ENCODE measurements at regions not wholly inside any gene's neighbourhood (a gene's known extent, or its start where the extent isn't known, plus 50 kb on each side); places are given as distances from the start of the nearest gene placed in this dataset.

GRCh38 chr7:84838857-84839256 lies 348.0 kb downstream of the SEMA3D start:
- no peak overlapping the region for H2AFZ ChIP-seq (ENCODE audit: low read length)
- no peaks in the 10 kb centered on the region for H3K36me3 ChIP-seq (ENCODE audit: insufficient read depth, low read length)
- H3K27me3 ChIP-seq (ENCODE audit: insufficient read depth, low read length, poor library complexity, severe bottlenecking) = no peaks in the 10 kb centered on the region
- H3K79me2 ChIP-seq (ENCODE audit: insufficient read depth, low read length) = no peaks in the 10 kb centered on the region
- no peaks in the 10 kb centered on the region for H4K20me1 ChIP-seq (ENCODE audit: insufficient read depth, low read length, poor library complexity, severe bottlenecking)
- H3F3A ChIP-seq (ENCODE audit: low read depth) = no peaks in the 10 kb centered on the region
- no peak for TF ChIP-seq EZH2phosphoT487 (IDR thresholded peaks at IDR 0.05; ENCODE audit: borderline replicate concordance)
- TF ChIP-seq, protein P1, sequence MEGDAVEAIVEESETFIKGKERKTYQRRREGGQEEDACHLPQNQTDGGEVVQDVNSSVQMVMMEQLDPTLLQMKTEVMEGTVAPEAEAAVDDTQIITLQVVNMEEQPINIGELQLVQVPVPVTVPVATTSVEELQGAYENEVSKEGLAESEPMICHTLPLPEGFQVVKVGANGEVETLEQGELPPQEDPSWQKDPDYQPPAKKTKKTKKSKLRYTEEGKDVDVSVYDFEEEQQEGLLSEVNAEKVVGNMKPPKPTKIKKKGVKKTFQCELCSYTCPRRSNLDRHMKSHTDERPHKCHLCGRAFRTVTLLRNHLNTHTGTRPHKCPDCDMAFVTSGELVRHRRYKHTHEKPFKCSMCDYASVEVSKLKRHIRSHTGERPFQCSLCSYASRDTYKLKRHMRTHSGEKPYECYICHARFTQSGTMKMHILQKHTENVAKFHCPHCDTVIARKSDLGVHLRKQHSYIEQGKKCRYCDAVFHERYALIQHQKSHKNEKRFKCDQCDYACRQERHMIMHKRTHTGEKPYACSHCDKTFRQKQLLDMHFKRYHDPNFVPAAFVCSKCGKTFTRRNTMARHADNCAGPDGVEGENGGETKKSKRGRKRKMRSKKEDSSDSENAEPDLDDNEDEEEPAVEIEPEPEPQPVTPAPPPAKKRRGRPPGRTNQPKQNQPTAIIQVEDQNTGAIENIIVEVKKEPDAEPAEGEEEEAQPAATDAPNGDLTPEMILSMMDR (conservative IDR thresholded peaks at IDR 0.05; ENCODE audit: low read length) = no peak
- no peak overlapping the region for H3K4me3 ChIP-seq (ENCODE audit: low read length, poor library complexity, severe bottlenecking)
- H3K9me2 ChIP-seq (replicated peaks; ENCODE audit: low read depth, low read length) = no peaks in the 10 kb centered on the region
- H3K9ac ChIP-seq (ENCODE audit: low read depth, low read length, poor library complexity, severe bottlenecking) = no peak overlapping the region
- no peak overlapping the region for H3K4me2 ChIP-seq (ENCODE audit: low read depth, low read length, poor library complexity, severe bottlenecking)
- H3K9me3 ChIP-seq (ENCODE audit: insufficient read depth, low read depth, low read length) = no peaks in the 10 kb centered on the region
- H3K4me1 ChIP-seq (ENCODE audit: insufficient read depth, low read length, poor library complexity, severe bottlenecking) = no peaks in the 10 kb centered on the region

- H3K9me3 ChIP-seq (ENCODE audit: insufficient read depth, low read depth, low read length) = no peaks in the 10 kb centered on the region
- no peaks in the 10 kb centered on the region for H3K9me2 ChIP-seq (replicated peaks; ENCODE audit: low read depth, low read length)
- no peaks in the 10 kb centered on the region for H3K36me3 ChIP-seq (ENCODE audit: insufficient read depth, low read length)
- H3F3A ChIP-seq (ENCODE audit: low read depth) = no peaks in the 10 kb centered on the region
- H3K4me3 ChIP-seq (ENCODE audit: low read length, poor library complexity, severe bottlenecking) = no peak overlapping the region
- H3K79me2 ChIP-seq (ENCODE audit: insufficient read depth, low read length) = no peaks in the 10 kb centered on the region
- H3K4me1 ChIP-seq (ENCODE audit: insufficient read depth, low read length, poor library complexity, severe bottlenecking) = no peaks in the 10 kb centered on the region
- TF ChIP-seq EZH2phosphoT487 (IDR thresholded peaks at IDR 0.05; ENCODE audit: borderline replicate concordance) = no peak
- TF ChIP-seq, protein P1 (conservative IDR thresholded peaks at IDR 0.05; ENCODE audit: low read length) = no peak
- H3K9ac ChIP-seq (ENCODE audit: low read depth, low read length, poor library complexity, severe bottlenecking) = no peak overlapping the region
- no peak overlapping the region for H2AFZ ChIP-seq (ENCODE audit: low read length)
- no peaks in the 10 kb centered on the region for H3K27me3 ChIP-seq (ENCODE audit: insufficient read depth, low read length, poor library complexity, severe bottlenecking)
- no peaks in the 10 kb centered on the region for H4K20me1 ChIP-seq (ENCODE audit: insufficient read depth, low read length, poor library complexity, severe bottlenecking)
- H3K4me2 ChIP-seq (ENCODE audit: low read depth, low read length, poor library complexity, severe bottlenecking) = no peak overlapping the region
Measured at GRCh38 chr7:84837405-84837804, 349.5 kb downstream of the SEMA3D start.

DNA sequence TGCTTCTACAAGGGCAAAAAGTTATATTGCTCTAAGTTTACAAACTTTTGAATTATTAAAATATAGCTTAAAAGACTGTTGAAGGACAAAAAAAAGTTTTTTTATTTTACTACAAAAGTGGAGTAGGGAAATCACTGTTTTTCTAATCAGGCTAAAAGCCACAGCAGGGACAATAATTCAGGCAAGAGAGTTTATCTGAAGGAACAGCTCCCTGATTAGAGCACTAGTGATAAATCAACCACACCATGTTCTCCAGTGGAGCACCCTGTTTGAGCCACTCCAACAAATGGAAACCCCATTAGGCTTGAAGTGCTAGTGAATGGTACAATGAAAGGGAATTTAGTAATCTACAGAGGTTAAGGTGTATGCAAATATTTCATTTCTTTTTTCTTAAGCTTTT lies 357.1 kb downstream of the SEMA3D start:
- H3K4me1 ChIP-seq (ENCODE audit: insufficient read depth, low read length, poor library complexity, severe bottlenecking) = no peaks in the 10 kb centered on the region
- no peak overlapping the region for H3K4me2 ChIP-seq (ENCODE audit: low read depth, low read length, poor library complexity, severe bottlenecking)
- H3F3A ChIP-seq (ENCODE audit: low read depth) = no peaks in the 10 kb centered on the region
- no peak overlapping the region for H2AFZ ChIP-seq (ENCODE audit: low read length)
- no peaks in the 10 kb centered on the region for H3K27me3 ChIP-seq (ENCODE audit: insufficient read depth, low read length, poor library complexity, severe bottlenecking)
- TF ChIP-seq, protein P1 (conservative IDR thresholded peaks at IDR 0.05; ENCODE audit: low read length) = no peak
- TF ChIP-seq EZH2phosphoT487 (IDR thresholded peaks at IDR 0.05; ENCODE audit: borderline replicate concordance) = no peak
- H3K79me2 ChIP-seq (ENCODE audit: insufficient read depth, low read length) = no peaks in the 10 kb centered on the region
- no peaks in the 10 kb centered on the region for H3K9me3 ChIP-seq (ENCODE audit: insufficient read depth, low read depth, low read length)
- no peak overlapping the region for H3K4me3 ChIP-seq (ENCODE audit: low read length, poor library complexity, severe bottlenecking)
- no peaks in the 10 kb centered on the region for H3K36me3 ChIP-seq (ENCODE audit: insufficient read depth, low read length)
- no peaks in the 10 kb centered on the region for H3K9me2 ChIP-seq (replicated peaks; ENCODE audit: low read depth, low read length)
- no peak overlapping the region for H3K9ac ChIP-seq (ENCODE audit: low read depth, low read length, poor library complexity, severe bottlenecking)
- H4K20me1 ChIP-seq (ENCODE audit: insufficient read depth, low read length, poor library complexity, severe bottlenecking) = no peaks in the 10 kb centered on the region

Data from Loucy (cell line).